Suppressor macrophage treated with lipopolysaccharide for 4 hours (primary cell): ENCODE measurements at regions not wholly inside any gene's neighbourhood (a gene's known extent, or its start where the extent isn't known, plus 50 kb on each side); places are given as distances from the start of the nearest gene placed in this dataset.

Experiments
- DNase-seq: peaks from one replicate; pipeline ENCODE4 v3.0.0-alpha.2; 2020

DNA sequence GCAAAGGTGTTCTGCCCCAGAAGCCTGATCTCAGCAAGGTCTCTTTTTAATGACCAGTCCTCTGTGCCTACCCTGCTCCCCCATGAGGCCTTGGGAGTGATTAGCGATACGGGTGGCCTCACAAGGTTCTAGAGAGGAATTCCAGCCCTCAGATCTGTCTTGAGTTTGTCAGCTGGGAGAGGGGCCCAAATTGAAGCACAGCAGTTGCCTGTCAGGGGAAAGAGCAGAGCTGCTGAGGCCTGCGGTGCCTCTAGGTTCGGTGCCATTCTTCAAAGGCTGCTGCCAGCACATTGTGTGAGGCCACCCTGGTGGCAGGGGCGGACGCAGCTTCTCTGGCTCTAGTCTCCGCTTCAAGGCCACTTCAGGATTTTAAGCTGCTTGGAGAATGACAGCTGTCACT is 85.7 kb upstream of the GRIA1 start:
- no peak for DNase-seq

- DNase-seq = no peak
These were observed 68.8 kb upstream of the GRIA1 start for GRCh38 chr5:153421676-153422075.

DNA sequence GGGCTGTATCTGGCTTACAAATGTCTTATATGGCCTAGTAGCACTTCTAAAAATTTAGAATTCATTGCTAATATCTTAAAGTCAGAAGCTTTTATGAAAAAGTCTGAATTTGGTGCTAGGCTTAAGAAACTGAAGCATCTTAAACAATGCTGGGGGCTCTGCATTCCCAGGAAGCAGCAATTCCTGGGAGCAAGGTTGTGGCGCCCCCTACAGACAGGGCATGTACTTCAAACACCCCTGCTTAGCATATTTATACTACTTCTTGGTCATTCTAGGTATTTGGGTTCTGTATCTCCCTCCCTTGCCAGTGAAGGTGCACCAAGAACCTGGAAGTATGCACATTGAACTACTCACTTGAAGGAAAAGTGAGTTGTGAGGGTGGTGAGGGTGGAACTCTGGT is 64.6 kb upstream of the GRIA1 start:
- no peak for DNase-seq

- DNase-seq = no peak
These were observed 60.6 kb upstream of the GRIA1 start for GRCh38 chr5:153429761-153430380.

- no peak for DNase-seq
These were observed 57.9 kb upstream of the GRIA1 start for GRCh38 chr5:153432583-153432982.

DNA sequence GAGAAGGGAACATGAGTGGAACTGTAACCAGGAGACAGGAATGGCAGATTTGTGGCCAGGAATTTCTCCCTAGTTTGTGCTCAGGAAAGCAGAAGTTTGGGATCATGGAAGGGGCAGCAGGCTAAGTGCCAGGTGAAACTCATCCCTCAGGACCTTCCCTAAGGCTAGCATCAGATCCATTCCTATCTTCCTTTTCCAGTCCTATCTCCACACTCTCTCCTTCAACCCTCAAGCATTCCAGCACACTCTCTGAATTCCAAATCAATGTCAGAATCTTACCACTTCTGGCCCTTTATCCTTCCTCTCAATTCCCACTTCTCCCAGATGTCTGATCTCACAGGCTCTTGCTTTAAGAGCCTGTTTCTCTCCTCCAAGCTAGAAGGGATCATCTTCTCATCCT is 53.2 kb upstream of the GRIA1 start:
- DNase-seq = no peak

DNA sequence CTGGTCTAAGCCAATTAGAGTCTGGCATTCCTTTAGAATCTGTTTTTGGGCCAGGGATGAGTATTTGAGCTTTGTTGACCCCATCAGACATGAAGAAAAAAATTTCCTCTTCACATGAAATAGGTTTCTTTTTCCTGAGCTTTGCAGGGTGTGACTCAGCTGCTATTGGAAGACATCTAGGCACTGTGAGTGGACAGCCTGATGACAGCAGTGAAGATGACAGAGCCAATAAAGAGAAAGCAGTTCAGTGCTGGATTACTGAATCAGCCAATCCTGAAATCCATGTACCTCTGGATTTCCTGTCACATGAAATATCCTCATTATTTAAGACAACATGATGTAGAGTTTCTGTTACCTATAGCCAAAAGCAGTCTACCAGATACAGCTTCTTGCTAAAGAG is 51.3 kb upstream of the GRIA1 start:
- DNase-seq = peak; percentile 2
